ENCODE measurements at regions not wholly inside any gene's neighbourhood (a gene's known extent, or its start where the extent isn't known, plus 50 kb on each side); places are given as distances from the start of the nearest gene placed in this dataset.
"Not testable (repeated sequence)": the region's sequence is repeated elsewhere in the genome, so short reads cannot be mapped to it uniquely, and the experiment has no call there.

DNA sequence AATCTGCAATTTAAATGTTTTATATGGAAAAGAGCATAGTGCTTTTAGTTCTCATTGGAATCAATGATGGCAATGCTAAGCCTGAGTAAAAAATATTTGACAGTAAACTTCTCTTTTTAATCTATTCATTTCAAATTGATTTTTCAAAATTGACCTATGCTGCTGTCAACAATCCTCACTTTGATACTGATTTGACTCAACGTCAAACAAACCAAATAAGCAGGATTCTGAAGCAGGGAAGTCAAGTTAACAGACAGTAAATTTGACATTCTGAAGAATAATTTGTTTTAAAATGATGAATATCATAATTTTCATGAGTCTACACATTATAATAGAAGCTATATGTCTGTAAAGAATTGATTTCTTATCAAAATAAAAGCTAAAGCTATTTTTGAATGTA, 1053.1 kb downstream of the DIPK2A start:
- TF ChIP-seq POLR2A (IDR thresholded peaks at IDR 0.05) (no peak), POLR2AphosphoS5 (IDR thresholded peaks at IDR 0.05) (no peak)
- TF ChIP-seq, protein P1, sequence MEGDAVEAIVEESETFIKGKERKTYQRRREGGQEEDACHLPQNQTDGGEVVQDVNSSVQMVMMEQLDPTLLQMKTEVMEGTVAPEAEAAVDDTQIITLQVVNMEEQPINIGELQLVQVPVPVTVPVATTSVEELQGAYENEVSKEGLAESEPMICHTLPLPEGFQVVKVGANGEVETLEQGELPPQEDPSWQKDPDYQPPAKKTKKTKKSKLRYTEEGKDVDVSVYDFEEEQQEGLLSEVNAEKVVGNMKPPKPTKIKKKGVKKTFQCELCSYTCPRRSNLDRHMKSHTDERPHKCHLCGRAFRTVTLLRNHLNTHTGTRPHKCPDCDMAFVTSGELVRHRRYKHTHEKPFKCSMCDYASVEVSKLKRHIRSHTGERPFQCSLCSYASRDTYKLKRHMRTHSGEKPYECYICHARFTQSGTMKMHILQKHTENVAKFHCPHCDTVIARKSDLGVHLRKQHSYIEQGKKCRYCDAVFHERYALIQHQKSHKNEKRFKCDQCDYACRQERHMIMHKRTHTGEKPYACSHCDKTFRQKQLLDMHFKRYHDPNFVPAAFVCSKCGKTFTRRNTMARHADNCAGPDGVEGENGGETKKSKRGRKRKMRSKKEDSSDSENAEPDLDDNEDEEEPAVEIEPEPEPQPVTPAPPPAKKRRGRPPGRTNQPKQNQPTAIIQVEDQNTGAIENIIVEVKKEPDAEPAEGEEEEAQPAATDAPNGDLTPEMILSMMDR (IDR thresholded peaks at IDR 0.05), result no peak
- intact Hi-C loops (cut with DNase I; ENCODE audit: low total_unique reads), result no loop called here
- H3K4me3 ChIP-seq, result no peak overlapping the region

DNA sequence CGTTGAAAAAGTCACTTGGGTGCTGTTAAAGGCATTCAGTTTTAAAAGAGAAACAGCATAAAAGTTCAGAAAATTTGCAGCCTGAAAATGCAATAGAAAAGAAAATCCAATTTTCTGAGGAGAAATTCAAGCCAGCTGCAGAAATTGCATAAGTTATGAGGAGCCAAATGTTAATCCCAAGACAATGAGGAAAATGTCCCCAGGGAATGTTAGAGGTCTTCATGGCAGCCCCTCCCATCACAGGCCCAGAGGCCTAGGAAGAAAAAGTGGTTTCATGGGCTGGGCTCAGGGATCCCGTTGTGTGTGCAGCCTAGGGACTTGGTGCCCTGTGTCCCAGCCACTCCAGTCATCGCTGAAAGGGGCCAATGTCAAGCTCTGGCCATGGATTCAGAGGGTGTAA, 1055.6 kb downstream of the DIPK2A start:
- H3K27ac ChIP-seq; H3K27me3 ChIP-seq; H3K9me3 ChIP-seq; H3K4me1 ChIP-seq; DNase-seq (ENCODE audit: low spot score in 2 of 2); intact Hi-C loops (cut with DNase I; ENCODE audit: low total_unique reads); H3K4me3 ChIP-seq; H3K36me3 ChIP-seq: not testable (repeated sequence)

More for the DNA sequence above, 1053.1 kb downstream of the DIPK2A start:
- H3K36me3 ChIP-seq, result no peaks in the 10 kb centered on the region
- no peaks in the 10 kb centered on the region for H3K4me1 ChIP-seq
- H3K27me3 ChIP-seq, result no peaks in the 10 kb centered on the region
- H3K27ac ChIP-seq, result no peak overlapping the region
- no peak for DNase-seq (ENCODE audit: low spot score in 2 of 2)
- H3K9me3 ChIP-seq, result no peaks in the 10 kb centered on the region

DNA sequence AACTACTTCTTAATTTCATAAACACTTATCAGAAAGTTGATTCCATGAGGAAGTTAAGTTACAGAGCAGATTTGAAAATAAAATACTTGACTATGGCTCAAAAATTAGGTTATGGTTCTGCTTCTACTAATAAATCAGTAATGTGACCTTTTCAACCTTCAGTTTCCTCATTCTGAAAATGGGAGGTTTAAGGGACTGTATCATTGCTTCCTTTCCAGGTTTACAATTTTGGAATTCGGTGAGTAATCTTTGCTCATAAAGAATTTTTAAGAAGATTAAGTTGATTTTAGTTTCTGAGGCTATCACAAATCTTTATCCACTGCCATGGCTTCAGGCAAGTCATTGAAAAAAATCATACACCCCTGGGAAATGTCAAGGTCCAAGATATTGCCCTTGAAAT, 1061.2 kb downstream of the DIPK2A start:
- no peaks in the 10 kb centered on the region for H3K4me1 ChIP-seq
- intact Hi-C loops (cut with DNase I; ENCODE audit: low total_unique reads), result no loop called here
- DNase-seq (ENCODE audit: low spot score in 2 of 2), result no peak
- no peak for TF ChIP-seq POLR2AphosphoS5 (IDR thresholded peaks at IDR 0.05)
- TF ChIP-seq, protein P1 (IDR thresholded peaks at IDR 0.05), result no peak
- TF ChIP-seq POLR2A (IDR thresholded peaks at IDR 0.05), result no peak
- H3K27me3 ChIP-seq, result no peaks in the 10 kb centered on the region
- H3K4me3 ChIP-seq, result no peak overlapping the region
- H3K9me3 ChIP-seq, result no peaks in the 10 kb centered on the region
- H3K27ac ChIP-seq, result no peak overlapping the region
- H3K36me3 ChIP-seq, result no peaks in the 10 kb centered on the region

DNA sequence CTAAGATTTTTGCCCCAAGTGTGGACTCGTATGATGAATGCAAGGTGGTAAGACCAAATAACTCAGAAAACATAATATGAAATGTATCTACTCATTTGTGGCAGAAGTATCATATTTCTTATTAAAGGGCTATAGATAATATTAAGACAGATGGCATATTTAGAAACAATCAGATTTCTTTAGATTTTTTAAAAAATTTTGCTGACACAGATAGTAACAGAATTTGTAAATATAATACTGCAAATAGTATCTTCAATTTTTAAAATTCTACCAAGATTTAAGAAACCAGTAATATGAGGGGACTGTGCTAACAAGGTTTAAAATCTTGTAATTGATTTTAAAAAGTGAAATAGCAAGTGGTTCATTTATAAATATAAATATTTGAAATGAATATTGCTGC, 1064.1 kb downstream of the DIPK2A start:
- intact Hi-C loops (cut with DNase I; ENCODE audit: low total_unique reads), result no loop called here
- TF ChIP-seq POLR2AphosphoS5 (IDR thresholded peaks at IDR 0.05) (no peak), POLR2A (IDR thresholded peaks at IDR 0.05) (no peak)
- TF ChIP-seq, protein P1 (IDR thresholded peaks at IDR 0.05), result no peak
- Histone ChIP-seq H3K4me1 (no peaks in the 10 kb centered on the region), H3K9me3 (no peaks in the 10 kb centered on the region), H3K4me3 (no peak overlapping the region), H3K27ac (no peak overlapping the region), H3K36me3 (no peaks in the 10 kb centered on the region), H3K27me3 (no peaks in the 10 kb centered on the region)
- DNase-seq (ENCODE audit: low spot score in 2 of 2), result no peak

DNA sequence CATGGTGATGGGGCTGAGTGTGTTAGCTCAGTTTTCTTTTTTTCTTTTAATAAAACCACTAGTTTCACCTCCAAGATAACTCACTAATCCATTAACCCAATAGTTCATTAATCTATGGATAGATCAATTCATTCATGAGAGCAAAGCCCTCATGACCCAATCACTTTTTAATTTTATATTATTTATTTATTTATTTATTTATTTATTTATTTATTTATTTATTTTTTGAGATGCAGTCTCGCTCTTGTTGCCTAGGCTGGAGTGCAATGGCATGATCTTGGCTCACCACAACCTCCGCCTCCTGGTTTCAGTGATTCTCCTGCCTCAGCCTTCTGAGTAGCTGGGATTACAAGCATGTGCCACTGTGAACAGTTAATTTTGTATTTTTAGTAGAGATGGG, 1082.4 kb downstream of the DIPK2A start:
- DNase-seq (ENCODE audit: low spot score in 2 of 2); intact Hi-C loops (cut with DNase I; ENCODE audit: low total_unique reads): not testable (repeated sequence)

DNA sequence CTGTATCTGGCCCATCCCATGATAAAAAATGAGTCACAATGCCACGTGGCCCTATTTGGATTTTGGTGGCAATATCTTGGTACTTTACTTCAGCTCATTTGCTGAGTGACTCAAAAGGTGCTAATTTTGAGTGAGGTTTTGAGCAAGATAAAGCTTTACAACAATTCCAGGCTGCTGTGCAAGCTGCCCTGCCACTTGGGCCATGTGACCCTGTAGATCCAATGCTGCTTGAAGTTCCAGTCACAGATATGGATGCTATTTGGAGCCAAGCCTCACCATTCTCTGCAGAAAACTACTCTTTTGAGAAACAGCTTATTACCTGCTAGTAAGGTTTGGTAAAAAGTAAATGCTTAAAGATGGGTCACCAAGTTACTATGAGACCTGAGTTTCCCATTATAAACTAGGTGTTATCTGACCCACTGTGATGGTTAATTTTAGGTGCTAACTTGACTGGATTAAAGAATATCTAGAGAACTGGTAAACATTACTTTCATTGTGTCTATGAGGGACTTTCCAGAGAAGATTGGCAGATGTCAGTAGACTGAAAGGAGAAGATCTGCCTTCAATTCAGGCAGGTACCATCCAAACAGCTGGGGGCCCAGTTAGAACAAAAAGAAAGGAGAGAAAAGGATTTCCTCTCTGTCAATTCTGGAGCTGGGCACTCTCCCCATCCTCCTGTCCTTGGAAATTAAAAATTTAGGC, 1083.9 kb downstream of the DIPK2A start:
- no peaks in the 10 kb centered on the region for H3K4me1 ChIP-seq
- H3K27ac ChIP-seq, result no peak overlapping the region
- H3K27me3 ChIP-seq, result no peaks in the 10 kb centered on the region
- intact Hi-C loops (cut with DNase I; ENCODE audit: low total_unique reads), result no loop called here
- H3K36me3 ChIP-seq, result no peaks in the 10 kb centered on the region
- H3K4me3 ChIP-seq, result no peak overlapping the region
- DNase-seq (ENCODE audit: low spot score in 2 of 2), result no peak
- H3K9me3 ChIP-seq, result peaks cover 0 to 1% of the 10 kb centered on the region in 2 donors
- TF ChIP-seq, protein P1 (IDR thresholded peaks at IDR 0.05), result no peak
- TF ChIP-seq POLR2A (IDR thresholded peaks at IDR 0.05), result no peak
- TF ChIP-seq POLR2AphosphoS5 (IDR thresholded peaks at IDR 0.05), result no peak

More for the DNA sequence above, 1082.4 kb downstream of the DIPK2A start:
- H3K36me3 ChIP-seq, H3K27ac ChIP-seq, H3K9me3 ChIP-seq, H3K27me3 ChIP-seq, H3K4me3 ChIP-seq, H3K4me1 ChIP-seq: not testable (repeated sequence)

Data from breast epithelium (tissue), 4 donors.